GM04503 (cell line): ENCODE measurements at regions not wholly inside any gene's neighbourhood (a gene's known extent, or its start where the extent isn't known, plus 50 kb on each side); places are given as distances from the start of the nearest gene placed in this dataset.
"Not testable (repeated sequence)": the region's sequence is repeated elsewhere in the genome, so short reads cannot be mapped to it uniquely, and the experiment has no call there.

Experiments
- DNase-seq: peaks from one replicate; pipeline ENCODE4 v3.0.0-alpha.2; 2012; ENCODE audit warnings: low read depth

DNA sequence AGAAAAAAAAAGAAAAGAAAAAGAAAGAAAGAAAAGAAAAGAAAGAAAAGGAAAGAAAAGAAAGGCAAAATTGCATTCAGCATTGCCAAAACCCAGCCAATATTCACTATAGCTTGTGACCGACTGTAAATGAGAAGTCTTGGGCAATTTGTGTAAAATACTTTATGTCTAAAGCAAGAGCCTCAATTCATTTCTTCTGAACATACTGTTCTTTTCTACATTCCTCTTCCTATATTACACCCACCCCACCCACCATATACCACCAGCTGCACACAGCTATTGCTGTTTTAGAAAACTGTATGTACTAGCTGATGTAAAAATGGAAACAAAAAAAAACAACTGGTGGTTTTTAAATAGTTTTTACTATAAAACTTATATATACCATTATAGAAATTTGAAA, 156.9 kb upstream of the TTC29 start:
- no peak for DNase-seq

DNA sequence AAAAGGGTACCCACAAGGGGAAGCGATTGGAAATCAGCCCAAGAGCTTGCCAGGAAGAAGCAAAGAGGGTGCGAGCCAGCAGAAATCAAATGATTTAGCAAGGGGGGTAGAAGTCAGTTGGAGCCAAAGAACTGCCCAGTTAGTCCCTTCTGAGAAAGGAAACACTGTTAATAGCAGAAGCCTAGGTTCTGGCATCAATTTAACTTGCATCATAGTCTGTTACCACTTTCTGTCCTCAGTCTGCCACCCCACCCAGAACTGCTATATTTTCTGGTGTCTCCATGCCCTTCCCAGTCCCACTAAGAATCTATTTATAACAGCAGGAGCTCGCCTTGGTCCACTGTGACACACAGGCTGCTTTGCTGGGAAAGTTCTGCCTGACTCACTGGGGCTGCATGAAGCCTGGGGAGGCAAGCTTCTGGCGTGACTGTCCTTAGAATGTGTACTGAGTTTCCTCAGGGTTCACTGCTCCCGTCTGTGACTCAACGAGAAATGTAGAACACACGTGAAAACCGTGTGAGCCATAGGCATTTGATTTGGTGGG, 157.8 kb upstream of the TTC29 start:
- DNase-seq, result peak; percentile 93

DNA sequence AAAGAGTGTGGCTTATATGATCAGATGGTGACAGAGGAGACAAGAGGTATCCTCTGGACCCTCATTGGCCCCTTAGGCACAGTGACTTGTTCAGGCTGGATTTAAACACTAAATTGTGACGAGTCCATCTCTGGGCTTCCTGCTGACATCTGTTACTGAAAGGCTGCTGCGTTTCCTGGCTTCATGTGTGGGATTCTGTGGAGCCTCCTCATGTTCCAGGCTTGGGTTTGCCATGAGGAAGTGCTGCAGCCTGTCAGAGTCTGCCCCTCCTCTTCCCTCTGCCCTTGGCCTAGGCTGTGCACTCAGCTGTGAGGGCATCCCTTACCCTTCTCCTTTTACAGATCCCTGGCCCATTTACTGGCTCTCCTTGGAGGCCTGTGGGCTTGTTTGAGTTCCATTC, 159.1 kb upstream of the TTC29 start:
- DNase-seq, result no peak

DNA sequence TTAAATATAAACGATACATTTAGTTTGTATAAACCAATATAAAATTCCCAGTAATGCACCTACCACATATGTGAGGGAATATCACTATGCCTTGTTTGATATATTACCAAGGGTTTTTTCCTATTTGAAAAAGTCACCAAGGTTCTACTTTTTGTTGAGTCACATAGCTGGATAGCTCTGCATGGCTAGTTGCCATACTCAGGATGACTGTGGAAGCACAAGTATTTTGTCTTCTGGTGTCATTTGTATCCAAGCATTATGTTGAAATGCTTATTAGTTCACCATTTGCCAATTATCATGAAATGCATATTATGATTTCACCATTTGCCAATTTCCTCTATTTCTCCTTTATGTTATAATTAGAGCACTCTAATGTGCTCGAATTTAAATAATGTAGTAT, 162.7 kb upstream of the TTC29 start:
- DNase-seq, result peak; percentile 11

DNA sequence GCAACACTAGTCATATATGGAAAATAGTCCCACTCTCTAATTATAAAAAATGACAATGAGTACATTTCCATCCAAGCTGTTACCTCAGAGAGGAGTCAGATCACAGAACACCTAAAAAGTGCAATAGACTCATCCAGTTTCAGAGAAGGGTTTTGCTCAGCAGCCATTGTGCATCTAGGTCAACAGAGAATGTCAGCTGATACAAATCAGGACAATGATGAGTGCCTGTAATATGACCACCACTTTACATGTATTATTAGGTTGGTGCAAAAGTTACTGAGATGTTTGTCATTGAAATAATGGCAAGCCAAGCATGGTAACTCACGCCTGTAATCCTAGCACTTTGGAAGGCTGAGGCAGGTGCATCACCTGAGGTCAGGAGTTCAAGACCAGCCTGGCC, 164.1 kb upstream of the TTC29 start:
- DNase-seq, result no peak

DNA sequence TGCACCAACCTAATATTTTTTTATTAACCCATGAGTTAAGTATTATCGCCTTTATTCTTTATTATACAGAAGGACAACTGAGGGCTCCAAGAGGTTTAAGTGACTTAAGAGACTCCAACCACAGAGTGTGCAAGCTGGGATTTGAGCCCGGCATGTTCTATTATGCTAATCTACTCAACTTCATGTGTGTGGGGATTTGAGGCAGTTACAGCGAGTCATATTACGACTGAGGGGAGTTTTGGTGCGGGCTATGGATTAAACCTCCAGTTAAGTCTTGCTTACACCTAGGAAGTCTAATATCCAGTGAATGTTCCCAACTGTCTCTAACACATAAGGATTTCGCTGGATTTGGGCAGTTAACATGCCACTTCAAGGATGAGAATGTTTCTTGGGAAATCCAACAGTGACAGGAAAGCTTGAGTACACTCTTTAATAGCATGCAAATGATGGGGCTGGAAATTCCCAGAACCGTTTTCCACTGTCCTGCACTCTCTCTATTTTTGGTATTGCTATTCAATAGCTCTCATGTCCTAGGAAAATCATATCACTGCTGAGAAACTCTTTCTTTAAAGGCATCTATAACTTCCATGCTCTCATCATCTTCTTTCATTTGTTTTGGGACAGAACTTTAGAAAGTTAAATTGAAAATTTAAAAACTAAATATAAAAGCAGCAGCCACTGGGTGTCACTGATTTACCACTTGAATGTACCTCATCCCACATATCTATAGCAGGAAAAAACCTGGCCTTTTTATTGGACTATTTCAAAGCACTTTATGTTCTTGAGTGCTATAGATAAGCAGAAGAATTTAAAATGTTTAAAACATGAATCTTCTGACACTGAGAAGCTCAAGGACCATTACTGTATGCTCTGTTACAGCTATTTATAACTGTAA, 165.1 kb upstream of the TTC29 start:
- no peak for DNase-seq

DNA sequence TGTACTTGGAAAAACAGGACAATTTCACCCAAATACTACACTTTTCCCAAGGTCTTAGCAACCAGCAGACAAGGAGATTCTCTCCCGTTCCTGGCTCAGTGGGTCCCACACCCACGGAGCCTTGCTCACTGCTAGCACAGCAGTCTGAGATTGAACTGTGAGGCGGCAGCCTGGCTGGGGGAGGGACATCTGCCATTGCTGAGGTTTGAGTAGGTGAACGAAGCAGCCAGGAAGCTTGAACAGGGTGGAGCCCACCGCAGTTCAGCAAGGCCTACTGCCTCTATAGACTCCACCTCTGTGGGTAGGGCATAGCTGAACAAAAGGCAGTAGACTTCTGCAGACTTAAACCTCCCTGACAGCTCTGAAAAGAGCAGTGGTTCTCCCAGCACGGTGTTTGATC, 166.5 kb upstream of the TTC29 start:
- not testable (repeated sequence) for DNase-seq

DNA sequence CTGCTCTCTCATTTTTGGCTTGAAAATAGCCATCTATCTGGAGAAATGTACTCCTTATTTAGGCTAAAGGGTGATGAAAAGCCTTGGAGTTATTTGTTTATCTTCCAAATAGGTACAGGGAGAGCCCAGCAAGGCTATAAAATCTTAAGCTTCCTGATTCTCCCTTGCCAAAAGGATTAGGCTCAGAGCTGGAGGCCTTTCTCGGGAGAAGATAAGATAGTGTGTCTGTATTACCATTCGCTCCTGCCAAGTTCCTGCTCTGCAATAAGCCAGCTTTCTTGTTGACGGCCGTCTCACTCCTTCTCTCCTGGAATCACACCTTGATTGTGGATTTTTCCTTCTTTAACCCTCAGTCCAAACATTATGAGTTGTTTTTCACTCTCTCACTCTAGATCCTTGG, 171.8 kb upstream of the TTC29 start:
- DNase-seq, result no peak

DNA sequence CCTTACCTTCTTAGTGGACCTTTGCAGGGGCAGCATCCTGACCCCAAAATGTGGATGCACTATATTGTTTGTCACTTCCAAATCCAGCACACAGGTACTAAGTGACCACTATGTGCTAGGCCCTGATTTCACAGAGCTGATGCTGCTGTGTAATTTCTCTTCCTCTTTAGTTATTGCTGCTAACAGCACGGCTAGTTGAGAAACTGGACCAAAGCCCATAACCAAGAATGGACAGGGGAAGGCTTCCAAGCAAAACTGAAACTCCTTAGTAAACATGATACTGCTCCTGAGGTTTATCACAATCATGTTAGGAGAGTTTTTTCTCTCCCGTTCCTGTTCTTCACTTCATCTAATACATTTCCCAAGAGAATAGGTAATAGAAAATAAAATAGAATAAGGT, 172.9 kb upstream of the TTC29 start:
- no peak for DNase-seq

DNA sequence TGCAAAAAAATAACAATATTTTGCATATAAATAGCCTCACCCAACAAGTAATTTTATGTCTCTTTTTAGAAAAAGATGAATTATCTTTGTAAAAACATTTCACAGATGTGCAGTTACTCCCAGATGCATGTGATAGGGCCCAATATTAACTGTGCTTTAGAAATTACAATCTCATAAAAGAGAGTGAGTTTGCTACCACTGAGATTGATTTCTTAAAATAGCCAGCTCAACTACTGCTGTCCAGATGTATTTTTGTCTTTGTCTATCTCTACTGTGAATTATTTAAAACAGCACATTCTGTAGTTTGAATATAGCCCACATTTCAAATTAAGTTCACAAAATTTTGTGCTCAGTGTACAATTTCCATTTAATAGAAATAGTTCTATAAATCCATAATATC, 177.0 kb upstream of the TTC29 start:
- DNase-seq, result no peak

DNA sequence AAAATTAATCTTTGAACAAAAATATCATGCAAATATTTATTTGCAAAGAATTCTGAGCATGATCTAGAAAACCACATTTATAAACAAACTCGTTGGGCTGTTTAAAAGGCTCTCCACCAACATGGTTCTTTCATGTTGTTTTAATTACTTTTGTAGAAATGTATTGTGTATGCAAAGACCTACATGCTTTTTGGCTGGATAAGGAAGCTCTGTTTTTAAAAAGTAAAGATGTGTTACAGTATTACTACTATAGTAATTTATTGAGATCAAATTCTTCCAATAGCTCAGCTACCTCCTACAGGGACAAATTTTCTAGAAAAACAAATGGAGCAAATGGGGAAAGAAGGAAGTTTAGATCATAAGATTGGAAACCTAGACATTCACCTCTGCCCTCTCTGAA, 177.5 kb upstream of the TTC29 start:
- no peak for DNase-seq

DNA sequence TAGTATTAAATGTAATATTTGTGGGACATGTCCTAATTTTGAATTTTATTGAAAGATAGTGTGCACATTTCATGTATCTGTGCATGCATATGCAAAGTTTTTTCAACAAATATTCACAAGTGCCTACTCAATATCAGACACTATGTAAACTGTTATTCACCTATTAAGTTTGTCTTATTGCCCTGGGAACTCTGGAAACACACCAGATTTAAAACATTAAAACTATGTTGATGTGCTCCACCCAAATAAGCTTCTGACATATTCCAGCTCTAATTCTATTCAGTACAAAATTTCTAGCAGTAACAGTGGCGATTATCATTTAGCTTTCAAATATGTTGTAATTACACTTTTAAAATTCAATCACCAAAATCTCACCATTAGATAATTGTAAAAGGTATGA, 183.1 kb upstream of the TTC29 start:
- DNase-seq, result no peak

DNA sequence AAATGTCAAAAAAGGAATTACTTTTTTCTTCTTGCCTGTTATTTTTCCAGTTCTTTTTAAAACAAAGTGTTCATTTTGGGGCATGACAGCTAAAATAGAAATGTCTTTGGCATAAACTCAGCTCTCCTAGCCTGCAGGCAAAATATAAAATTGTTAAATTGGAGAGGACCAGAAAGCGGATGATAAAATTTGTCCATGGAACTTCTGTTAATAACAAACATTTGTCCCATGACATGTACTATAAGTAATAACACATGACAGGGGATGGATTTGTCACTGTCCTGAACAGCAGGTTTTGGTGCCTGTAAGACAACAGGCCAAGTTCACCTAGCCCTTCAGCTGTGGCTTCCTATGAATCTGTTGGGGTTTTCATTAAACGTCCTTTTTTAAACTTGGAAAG, 184.0 kb upstream of the TTC29 start:
- DNase-seq, result no peak

DNA sequence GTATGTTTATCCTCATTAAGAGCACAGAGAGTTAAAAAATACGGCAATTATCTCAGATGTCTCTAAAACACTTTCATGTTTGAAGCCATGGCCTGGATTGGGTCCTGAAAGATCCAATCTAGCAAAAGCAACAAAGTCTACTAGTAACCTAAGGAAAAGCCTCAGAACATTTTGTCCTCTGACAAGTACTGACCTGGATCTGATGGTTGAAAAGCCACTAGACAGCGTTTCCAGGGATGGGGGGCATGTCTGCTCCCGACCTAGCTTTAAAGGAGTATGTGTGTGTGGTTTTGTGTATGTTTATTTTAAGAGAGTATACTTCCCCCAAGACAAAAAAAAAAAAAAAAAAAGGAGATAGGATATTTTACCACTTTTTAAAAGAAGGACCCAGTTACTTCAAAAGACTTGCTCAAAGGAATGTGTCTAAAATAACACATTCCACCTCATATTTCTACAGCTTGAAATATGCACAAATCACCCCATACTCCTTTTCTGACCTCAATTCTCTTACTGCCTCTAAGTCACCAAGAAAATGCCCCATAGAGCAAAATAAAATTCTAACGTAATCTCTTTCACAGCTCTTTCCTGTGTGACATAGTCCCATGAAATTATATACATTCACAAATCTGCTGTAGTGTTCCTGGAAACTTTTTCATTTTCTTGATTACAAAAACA, 189.0 kb upstream of the TTC29 start:
- DNase-seq, result no peak

DNA sequence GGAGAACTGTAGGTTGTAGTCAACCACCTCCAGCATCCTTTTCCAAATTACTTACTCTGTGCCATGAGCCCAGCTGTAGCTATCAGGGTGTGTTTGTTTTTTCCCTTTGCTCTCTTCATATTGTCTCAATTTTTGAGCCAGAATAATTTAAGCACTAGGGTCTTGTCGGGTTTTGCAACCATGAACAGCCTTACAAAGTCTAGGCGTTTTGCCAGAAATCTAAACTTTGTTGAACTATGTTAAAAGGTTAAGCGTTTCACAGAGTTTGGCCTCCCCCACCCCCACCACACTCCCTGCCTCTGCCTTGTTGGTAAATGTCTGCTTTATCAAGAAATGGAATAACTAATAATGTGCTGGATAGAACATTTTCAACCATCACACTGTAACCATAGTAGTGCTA, 190.6 kb upstream of the TTC29 start:
- DNase-seq, result no peak

DNA sequence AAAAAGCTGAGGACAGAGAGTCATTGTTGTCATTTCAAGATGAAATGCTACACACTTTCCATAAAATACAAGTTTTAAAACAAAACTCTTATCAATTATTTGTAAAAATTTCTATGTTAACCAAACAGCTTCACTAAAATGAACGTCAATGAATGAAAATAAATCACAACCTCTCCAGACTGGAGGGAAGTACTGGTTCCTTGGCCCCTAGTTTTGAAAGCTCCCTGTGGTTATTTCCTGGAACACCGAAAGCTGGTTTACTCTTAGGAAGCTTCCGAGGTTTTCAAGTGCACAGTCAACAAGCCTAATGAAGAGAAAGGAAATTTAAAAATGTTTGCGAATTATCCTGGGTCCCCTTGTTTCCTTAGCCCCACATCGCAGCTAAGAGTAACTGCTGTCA, 191.1 kb upstream of the TTC29 start:
- no peak for DNase-seq

DNA sequence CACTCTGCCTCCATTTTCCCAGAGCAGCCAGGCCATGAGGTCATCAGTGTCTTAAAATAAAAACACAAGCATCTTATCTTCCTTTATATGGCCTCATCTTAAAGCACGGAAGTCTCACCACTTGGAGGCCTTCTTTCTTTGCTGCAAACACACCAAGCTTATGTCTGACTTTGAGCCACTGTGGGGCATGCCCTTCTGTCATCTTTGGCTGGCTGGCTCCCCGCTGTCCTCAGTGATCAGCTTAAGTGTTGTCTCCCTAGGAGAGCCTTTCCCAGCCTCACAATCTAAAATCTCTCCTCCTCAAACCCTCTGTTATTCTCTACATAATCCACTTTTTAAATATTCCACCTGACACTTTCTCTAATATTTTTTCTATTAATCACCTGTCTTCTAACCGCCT, 191.6 kb upstream of the TTC29 start:
- no peak for DNase-seq

DNA sequence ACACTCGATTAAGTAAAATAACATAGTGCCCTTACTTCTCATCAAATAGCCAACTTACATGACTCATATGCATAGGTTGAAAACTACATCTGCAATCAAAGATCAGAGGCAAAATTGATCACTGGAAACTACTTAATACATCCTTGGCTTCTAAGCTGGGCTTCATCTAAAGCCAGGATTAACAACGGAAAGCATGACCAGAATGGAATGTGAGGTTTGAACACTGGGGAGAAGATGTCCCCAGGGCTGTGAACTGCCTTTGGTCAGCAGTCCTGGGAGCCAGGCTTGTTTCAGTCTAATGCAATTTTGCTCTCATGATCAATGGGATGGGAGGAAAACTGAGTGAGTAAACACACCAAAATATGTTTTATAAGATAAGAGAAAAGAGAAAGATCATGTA, 192.5 kb upstream of the TTC29 start:
- DNase-seq, result no peak

DNA sequence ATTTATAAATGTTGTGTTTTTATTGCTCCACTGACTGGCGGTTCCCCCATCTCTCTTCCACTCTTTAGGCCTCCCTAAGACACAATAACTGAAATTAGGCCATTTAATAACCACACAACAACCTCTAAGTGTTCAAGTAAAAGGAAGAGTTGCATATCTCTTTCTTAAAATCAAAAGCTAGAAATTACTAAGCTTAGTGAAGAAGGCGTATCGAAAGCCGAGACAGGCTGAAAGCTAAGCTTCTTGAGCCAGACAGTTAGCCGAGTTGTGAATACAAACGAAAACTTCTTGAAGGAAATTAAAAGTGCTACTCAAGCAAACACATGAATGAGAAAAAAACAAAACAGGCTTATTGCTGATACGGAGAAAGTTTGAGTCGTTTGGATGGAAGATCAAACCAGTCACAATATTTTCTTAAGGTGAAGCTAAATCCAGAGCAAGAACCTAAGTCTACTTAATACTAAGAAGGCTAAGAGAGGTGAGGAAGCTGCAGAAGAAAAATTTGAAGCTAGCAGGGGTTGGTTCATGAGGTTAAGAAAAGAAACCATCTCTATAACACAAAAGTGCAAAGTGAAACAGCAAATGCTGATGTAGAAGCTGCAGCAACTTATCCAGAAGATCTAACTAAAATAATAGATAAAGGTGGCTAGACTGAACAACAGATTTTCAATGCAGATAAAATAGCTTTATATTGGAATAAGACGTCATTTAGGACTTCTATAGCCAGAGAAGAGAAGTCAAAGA, 194.0 kb upstream of the TTC29 start:
- no peak for DNase-seq

DNA sequence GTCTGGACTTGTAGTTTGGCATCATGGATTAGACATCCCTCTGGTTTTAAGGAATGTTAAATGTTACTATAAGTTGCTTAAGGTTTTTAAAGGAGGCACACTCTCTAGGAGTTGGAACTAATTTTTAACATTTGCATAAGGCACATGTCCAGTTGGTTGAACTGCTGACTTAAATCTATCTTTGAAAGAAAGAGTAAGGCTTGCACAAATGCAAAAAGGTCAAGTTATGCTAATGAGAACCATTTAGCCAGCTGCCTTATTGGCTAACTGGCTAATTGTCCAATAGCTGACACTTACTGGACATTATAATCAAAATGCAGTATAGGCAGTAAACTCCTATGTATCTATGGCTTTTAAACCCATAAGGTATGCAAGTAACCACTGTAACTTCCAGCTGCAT, 206.1 kb upstream of the TTC29 start:
- DNase-seq, result no peak

DNA sequence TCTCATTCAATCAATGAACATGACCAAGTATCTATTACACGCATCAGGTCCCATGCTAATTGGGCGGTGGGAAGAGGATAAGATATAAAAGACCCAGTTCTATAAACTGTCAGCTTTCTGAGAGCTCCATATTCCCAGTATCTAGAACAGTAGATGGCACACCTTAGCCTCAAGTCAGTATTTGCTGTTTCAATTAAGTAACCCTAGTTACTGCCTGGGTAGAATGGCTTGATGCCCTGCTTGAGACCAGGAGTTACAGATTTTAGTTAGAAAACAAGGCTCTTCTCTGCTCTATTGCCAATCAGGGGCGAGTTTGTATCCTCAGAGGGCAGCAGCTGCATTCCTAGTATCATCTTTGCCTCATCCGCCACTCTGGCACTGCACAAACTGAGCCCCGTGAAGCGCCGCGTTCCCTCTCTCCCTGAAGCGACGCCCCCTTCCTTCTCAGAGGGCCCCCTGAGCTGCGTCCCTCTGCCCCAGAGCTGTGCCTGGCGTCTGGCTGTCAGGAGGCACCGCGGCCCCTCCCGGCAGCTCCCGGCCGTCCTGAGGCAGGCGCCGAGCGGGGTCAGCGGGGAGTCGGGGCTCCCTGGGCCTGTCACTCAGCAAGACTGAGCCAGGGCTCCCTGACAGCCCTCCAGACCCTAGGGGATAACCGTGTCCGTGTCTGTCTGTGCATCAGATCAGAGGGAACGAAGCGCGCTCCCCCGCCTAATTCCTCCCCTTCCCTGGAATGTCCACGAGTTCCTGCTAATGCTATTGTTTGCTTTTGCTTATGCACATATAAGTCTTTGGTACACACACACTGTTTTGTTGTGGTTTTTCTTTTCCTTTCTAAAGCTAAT, 212.4 kb upstream of the TTC29 start:
- no peak for DNase-seq
